ENCODE measurements at regions not wholly inside any gene's neighbourhood (a gene's known extent, or its start where the extent isn't known, plus 50 kb on each side); places are given as distances from the start of the nearest gene placed in this dataset.
"Not testable (repeated sequence)": the region's sequence is repeated elsewhere in the genome, so short reads cannot be mapped to it uniquely, and the experiment has no call there.

- Histone ChIP-seq H3K9ac (replicated peaks; ENCODE audit: extremely low read depth, insufficient read depth, low read length) (no peak overlapping the region), H3K4me2 (ENCODE audit: insufficient read depth, low read length) (no peak overlapping the region), H2AFZ (ENCODE audit: low read depth, low read length) (no peak overlapping the region), H3K9me3 (replicated peaks; ENCODE audit: control insufficient read depth, insufficient read depth, low read length) (no peaks in the 10 kb centered on the region), H3K36me3 (ENCODE audit: control insufficient read depth in 2 of 2, extremely low read depth in 1 of 2, insufficient read depth in 2 of 2, low read length in 2 of 2) (no peaks in the 10 kb centered on the region), H3K27ac (ENCODE audit: insufficient read depth, low read depth, low read length) (no peak overlapping the region), H3K4me3 (replicated peaks in 1 of 3; ENCODE audit: insufficient read depth in 1 of 3, low read depth in 1 of 3, low read length in 3 of 3) (no peak overlapping the region), H3K9me1 (replicated peaks; ENCODE audit: control insufficient read depth, extremely low read depth, insufficient read depth, low read length) (no peaks in the 10 kb centered on the region), H3K79me2 (ENCODE audit: control insufficient read depth, insufficient read depth, low read length) (no peaks in the 10 kb centered on the region), H4K20me1 (replicated peaks; ENCODE audit: control insufficient read depth, extremely low read depth, insufficient read depth, low read length) (no peaks in the 10 kb centered on the region), H3K4me1 (ENCODE audit: control insufficient read depth, extremely low read depth, insufficient read depth, low read length) (no peaks in the 10 kb centered on the region), H3K27me3 (ENCODE audit: control insufficient read depth in 2 of 2, insufficient read depth in 2 of 2, low read length in 2 of 2) (no peaks in the 10 kb centered on the region)
- DNase-seq (ENCODE audit: low read depth, low spot score) (no peak), FAIRE-seq (no peak)
- no TSS peak for BruUV-seq (replicated peaks)
- POLR2A ChIA-PET, result no interaction called here
- CTCF ChIA-PET, result no interaction called here
- intact Hi-C loops (cut with micrococcal nuclease), result no loop called here
- dilution Hi-C loops (cut with MboI; ENCODE audit: extremely low pct_ligation_motif_present, low sequenced_read_pairs), result no loop called here
- TF ChIP-seq POLR2A (IDR thresholded peaks at IDR 0.05; ENCODE audit: low read depth, low read length) (no peak), GATA2 (IDR thresholded peaks at IDR 0.05; ENCODE audit: insufficient read depth, insufficient read length, low read depth, low read length) (no peak), JUN (IDR thresholded peaks at IDR 0.05; ENCODE audit: borderline replicate concordance, insufficient read depth, insufficient read length, low read depth) (no peak), MYC (IDR thresholded peaks at IDR 0.05; ENCODE audit: low read depth, low read length) (no peak), CTCF (IDR thresholded peaks at IDR 0.05; ENCODE audit: extremely low read depth in 1 of 2, insufficient read depth in 1 of 2, low read depth in 1 of 2, low read length in 2 of 2) (no peak), EZH2 (IDR thresholded peaks at IDR 0.05; ENCODE audit: borderline replicate concordance, low read depth, low read length, severe bottlenecking) (no peak), POLR2AphosphoS5 (IDR thresholded peaks at IDR 0.05; ENCODE audit: insufficient read depth, low read depth, low read length) (no peak), MAX (IDR thresholded peaks at IDR 0.05; ENCODE audit: insufficient read depth, insufficient read length) (no peak), FOS (IDR thresholded peaks at IDR 0.05; ENCODE audit: borderline replicate concordance, insufficient read depth, low read length) (no peak)
These were observed 133.0 kb upstream of the ATXN1 start for GRCh38 chr6:16894301-16894700.

- FAIRE-seq; H3K9me1 ChIP-seq (replicated peaks; ENCODE audit: control insufficient read depth, extremely low read depth, insufficient read depth, low read length); H3K9me3 ChIP-seq (replicated peaks; ENCODE audit: control insufficient read depth, insufficient read depth, low read length); H3K4me2 ChIP-seq (ENCODE audit: insufficient read depth, low read length); H3K27ac ChIP-seq (ENCODE audit: insufficient read depth, low read depth, low read length); CTCF ChIA-PET; POLR2A ChIA-PET; H3K4me3 ChIP-seq (replicated peaks in 1 of 3; ENCODE audit: insufficient read depth in 1 of 3, low read depth in 1 of 3, low read length in 3 of 3); H4K20me1 ChIP-seq (replicated peaks; ENCODE audit: control insufficient read depth, extremely low read depth, insufficient read depth, low read length); H3K36me3 ChIP-seq (ENCODE audit: control insufficient read depth in 2 of 2, extremely low read depth in 1 of 2, insufficient read depth in 2 of 2, low read length in 2 of 2); dilution Hi-C loops (cut with MboI; ENCODE audit: extremely low pct_ligation_motif_present, low sequenced_read_pairs); H3K4me1 ChIP-seq (ENCODE audit: control insufficient read depth, extremely low read depth, insufficient read depth, low read length); H2AFZ ChIP-seq (ENCODE audit: low read depth, low read length); BruUV-seq (replicated peaks); H3K79me2 ChIP-seq (ENCODE audit: control insufficient read depth, insufficient read depth, low read length); H3K9ac ChIP-seq (replicated peaks; ENCODE audit: extremely low read depth, insufficient read depth, low read length); intact Hi-C loops (cut with micrococcal nuclease); DNase-seq (ENCODE audit: low read depth, low spot score); H3K27me3 ChIP-seq (ENCODE audit: control insufficient read depth in 2 of 2, insufficient read depth in 2 of 2, low read length in 2 of 2): not testable (repeated sequence)
These were observed 129.8 kb upstream of the ATXN1 start for GRCh38 chr6:16891110-16891509.

Measured in endothelial cell of umbilical vein (primary cell).